ENCODE measurements at regions not wholly inside any gene's neighbourhood (a gene's known extent, or its start where the extent isn't known, plus 50 kb on each side); places are given as distances from the start of the nearest gene placed in this dataset.

DNA sequence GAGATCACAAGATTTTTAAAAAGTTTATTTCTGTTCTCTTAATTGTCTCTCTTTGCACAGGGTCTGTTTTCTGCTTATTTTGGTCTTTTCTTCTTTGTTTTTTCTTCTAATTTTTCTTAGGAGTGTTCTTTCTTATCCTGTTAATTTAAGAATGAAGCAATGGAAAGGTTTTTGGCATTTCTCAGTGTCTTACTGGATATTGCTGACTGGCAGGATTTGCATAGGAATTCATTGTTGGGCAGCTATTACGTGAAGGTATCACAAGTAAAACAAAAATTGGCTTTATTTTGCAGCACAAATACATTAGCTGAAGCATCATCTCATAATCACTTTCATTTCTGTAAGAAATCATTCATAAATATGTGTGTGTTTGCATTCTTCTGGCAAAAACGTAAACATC, 566.9 kb upstream of the CDH6 start:
- Histone ChIP-seq H3K4me3 (no peak overlapping the region), H3K4me1 (ENCODE audit: insufficient read depth) (no peaks in the 10 kb centered on the region)
- peaks cover 5% of the 10 kb centered on the region; the same call in 2 of the 3 replicates for H3K36me3 Mint-ChIP-seq (ENCODE audit: low read depth)

More for the DNA sequence above, 566.9 kb upstream of the CDH6 start:
- Histone ChIP-seq H3K9me2 (ENCODE audit: insufficient read depth) (no peaks in the 10 kb centered on the region), H3K27me3 (ENCODE audit: insufficient read depth) (no peaks in the 10 kb centered on the region), H4K20me1 (replicated peaks; ENCODE audit: insufficient read depth) (no peaks in the 10 kb centered on the region), H3F3A (replicated peaks; ENCODE audit: low read depth) (no peaks in the 10 kb centered on the region), H3K79me2 (replicated peaks; ENCODE audit: insufficient read depth) (no peaks in the 10 kb centered on the region), H2AFZ (no peak overlapping the region), H3K4me2 (no peak overlapping the region), H3K27ac (ENCODE audit: low read depth) (no peak overlapping the region), H3K36me3 (ENCODE audit: insufficient read depth) (no peaks in the 10 kb centered on the region)
- Mint-ChIP-seq H3K4me3 (no peak overlapping the region), H3K27ac (no peak overlapping the region), H3K4me1 (no peaks in the 10 kb centered on the region), H3K9me3 (peaks cover 6% of the 10 kb centered on the region; the same call in 2 of the 3 replicates), H3K27me3 (ENCODE audit: insufficient read depth, low read depth, poor library complexity) (peaks cover 2% of the 10 kb centered on the region)
- no peak for ATAC-seq
- TF ChIP-seq EZH2 (IDR thresholded peaks at IDR 0.05; ENCODE audit: low read depth, unreplicated experiment): no peak
- TF ChIP-seq, protein P1, sequence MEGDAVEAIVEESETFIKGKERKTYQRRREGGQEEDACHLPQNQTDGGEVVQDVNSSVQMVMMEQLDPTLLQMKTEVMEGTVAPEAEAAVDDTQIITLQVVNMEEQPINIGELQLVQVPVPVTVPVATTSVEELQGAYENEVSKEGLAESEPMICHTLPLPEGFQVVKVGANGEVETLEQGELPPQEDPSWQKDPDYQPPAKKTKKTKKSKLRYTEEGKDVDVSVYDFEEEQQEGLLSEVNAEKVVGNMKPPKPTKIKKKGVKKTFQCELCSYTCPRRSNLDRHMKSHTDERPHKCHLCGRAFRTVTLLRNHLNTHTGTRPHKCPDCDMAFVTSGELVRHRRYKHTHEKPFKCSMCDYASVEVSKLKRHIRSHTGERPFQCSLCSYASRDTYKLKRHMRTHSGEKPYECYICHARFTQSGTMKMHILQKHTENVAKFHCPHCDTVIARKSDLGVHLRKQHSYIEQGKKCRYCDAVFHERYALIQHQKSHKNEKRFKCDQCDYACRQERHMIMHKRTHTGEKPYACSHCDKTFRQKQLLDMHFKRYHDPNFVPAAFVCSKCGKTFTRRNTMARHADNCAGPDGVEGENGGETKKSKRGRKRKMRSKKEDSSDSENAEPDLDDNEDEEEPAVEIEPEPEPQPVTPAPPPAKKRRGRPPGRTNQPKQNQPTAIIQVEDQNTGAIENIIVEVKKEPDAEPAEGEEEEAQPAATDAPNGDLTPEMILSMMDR (conservative IDR thresholded peaks at IDR 0.05; ENCODE audit: low read depth in 2 of 2): no peak
- no peak for TF ChIP-seq EZH2phosphoT487 (IDR thresholded peaks at IDR 0.05; ENCODE audit: unreplicated experiment)
- TF ChIP-seq CREB1 (CRISPR knock-in tag; IDR thresholded peaks at IDR 0.05; ENCODE audit: low read depth): no peak
- no peak for TF ChIP-seq STAT1 (IDR thresholded peaks at IDR 0.05; ENCODE audit: unreplicated experiment)
- TF ChIP-seq POLR2AphosphoS5 (IDR thresholded peaks at IDR 0.05; ENCODE audit: low read depth): no peak
- TF ChIP-seq, protein P2, sequence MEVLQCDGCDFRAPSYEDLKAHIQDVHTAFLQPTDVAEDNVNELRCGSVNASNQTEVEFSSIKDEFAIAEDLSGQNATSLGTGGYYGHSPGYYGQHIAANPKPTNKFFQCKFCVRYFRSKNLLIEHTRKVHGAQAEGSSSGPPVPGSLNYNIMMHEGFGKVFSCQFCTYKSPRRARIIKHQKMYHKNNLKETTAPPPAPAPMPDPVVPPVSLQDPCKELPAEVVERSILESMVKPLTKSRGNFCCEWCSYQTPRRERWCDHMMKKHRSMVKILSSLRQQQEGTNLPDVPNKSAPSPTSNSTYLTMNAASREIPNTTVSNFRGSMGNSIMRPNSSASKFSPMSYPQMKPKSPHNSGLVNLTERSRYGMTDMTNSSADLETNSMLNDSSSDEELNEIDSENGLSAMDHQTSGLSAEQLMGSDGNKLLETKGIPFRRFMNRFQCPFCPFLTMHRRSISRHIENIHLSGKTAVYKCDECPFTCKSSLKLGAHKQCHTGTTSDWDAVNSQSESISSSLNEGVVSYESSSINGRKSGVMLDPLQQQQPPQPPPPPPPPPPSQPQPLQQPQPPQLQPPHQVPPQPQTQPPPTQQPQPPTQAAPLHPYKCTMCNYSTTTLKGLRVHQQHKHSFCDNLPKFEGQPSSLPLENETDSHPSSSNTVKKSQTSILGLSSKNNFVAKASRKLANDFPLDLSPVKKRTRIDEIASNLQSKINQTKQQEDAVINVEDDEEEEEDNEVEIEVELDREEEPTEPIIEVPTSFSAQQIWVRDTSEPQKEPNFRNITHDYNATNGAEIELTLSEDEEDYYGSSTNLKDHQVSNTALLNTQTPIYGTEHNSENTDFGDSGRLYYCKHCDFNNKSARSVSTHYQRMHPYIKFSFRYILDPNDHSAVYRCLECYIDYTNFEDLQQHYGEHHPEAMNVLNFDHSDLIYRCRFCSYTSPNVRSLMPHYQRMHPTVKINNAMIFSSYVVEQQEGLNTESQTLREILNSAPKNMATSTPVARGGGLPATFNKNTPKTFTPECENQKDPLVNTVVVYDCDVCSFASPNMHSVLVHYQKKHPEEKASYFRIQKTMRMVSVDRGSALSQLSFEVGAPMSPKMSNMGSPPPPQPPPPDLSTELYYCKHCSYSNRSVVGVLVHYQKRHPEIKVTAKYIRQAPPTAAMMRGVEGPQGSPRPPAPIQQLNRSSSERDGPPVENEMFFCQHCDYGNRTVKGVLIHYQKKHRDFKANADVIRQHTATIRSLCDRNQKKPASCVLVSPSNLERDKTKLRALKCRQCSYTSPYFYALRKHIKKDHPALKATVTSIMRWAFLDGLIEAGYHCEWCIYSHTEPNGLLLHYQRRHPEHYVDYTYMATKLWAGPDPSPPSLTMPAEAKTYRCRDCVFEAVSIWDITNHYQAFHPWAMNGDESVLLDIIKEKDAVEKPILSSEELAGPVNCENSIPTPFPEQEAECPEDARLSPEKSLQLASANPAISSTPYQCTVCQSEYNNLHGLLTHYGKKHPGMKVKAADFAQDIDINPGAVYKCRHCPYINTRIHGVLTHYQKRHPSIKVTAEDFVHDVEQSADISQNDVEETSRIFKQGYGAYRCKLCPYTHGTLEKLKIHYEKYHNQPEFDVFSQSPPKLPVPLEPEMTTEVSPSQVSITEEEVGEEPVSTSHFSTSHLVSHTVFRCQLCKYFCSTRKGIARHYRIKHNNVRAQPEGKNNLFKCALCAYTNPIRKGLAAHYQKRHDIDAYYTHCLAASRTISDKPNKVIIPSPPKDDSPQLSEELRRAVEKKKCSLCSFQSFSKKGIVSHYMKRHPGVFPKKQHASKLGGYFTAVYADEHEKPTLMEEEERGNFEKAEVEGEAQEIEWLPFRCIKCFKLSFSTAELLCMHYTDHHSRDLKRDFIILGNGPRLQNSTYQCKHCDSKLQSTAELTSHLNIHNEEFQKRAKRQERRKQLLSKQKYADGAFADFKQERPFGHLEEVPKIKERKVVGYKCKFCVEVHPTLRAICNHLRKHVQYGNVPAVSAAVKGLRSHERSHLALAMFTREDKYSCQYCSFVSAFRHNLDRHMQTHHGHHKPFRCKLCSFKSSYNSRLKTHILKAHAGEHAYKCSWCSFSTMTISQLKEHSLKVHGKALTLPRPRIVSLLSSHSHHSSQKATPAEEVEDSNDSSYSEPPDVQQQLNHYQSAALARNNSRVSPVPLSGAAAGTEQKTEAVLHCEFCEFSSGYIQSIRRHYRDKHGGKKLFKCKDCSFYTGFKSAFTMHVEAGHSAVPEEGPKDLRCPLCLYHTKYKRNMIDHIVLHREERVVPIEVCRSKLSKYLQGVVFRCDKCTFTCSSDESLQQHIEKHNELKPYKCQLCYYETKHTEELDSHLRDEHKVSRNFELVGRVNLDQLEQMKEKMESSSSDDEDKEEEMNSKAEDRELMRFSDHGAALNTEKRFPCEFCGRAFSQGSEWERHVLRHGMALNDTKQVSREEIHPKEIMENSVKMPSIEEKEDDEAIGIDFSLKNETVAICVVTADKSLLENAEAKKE (CRISPR knock-in tag; IDR thresholded peaks at IDR 0.05): no peak
- no peak for TF ChIP-seq JUNB (IDR thresholded peaks at IDR 0.05; ENCODE audit: unreplicated experiment)
- TF ChIP-seq ZNF114 (CRISPR knock-in tag; IDR thresholded peaks at IDR 0.05): no peak
- TF ChIP-seq, protein P3, sequence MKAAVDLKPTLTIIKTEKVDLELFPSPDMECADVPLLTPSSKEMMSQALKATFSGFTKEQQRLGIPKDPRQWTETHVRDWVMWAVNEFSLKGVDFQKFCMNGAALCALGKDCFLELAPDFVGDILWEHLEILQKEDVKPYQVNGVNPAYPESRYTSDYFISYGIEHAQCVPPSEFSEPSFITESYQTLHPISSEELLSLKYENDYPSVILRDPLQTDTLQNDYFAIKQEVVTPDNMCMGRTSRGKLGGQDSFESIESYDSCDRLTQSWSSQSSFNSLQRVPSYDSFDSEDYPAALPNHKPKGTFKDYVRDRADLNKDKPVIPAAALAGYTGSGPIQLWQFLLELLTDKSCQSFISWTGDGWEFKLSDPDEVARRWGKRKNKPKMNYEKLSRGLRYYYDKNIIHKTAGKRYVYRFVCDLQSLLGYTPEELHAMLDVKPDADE (IDR thresholded peaks at IDR 0.05): no peak
- TF ChIP-seq ZNF331 (CRISPR knock-in tag; IDR thresholded peaks at IDR 0.05; ENCODE audit: low read depth): no peak
- no peak for TF ChIP-seq NANOG (IDR thresholded peaks at IDR 0.05; ENCODE audit: borderline replicate concordance)
- TF ChIP-seq, protein P4, sequence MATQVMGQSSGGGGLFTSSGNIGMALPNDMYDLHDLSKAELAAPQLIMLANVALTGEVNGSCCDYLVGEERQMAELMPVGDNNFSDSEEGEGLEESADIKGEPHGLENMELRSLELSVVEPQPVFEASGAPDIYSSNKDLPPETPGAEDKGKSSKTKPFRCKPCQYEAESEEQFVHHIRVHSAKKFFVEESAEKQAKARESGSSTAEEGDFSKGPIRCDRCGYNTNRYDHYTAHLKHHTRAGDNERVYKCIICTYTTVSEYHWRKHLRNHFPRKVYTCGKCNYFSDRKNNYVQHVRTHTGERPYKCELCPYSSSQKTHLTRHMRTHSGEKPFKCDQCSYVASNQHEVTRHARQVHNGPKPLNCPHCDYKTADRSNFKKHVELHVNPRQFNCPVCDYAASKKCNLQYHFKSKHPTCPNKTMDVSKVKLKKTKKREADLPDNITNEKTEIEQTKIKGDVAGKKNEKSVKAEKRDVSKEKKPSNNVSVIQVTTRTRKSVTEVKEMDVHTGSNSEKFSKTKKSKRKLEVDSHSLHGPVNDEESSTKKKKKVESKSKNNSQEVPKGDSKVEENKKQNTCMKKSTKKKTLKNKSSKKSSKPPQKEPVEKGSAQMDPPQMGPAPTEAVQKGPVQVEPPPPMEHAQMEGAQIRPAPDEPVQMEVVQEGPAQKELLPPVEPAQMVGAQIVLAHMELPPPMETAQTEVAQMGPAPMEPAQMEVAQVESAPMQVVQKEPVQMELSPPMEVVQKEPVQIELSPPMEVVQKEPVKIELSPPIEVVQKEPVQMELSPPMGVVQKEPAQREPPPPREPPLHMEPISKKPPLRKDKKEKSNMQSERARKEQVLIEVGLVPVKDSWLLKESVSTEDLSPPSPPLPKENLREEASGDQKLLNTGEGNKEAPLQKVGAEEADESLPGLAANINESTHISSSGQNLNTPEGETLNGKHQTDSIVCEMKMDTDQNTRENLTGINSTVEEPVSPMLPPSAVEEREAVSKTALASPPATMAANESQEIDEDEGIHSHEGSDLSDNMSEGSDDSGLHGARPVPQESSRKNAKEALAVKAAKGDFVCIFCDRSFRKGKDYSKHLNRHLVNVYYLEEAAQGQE (IDR thresholded peaks at IDR 0.05; ENCODE audit: unreplicated experiment): no peak
- DNase-seq (ENCODE audit: low spot score): no peak

Measured in GM23338 (cell line).